Uterus (tissue), 2 donors: ENCODE measurements at regions not wholly inside any gene's neighbourhood (a gene's known extent, or its start where the extent isn't known, plus 50 kb on each side); places are given as distances from the start of the nearest gene placed in this dataset.

Experiments used
- CTCF ChIP-seq, 4 experiments: fragments of 200-600 bp in 2 of 4; fragments of 450-650 bp in 2 of 4; sonication (generic) in 2 of 4; IDR thresholded peaks; one replicate each; pipeline ENCODE4 v1.5.1; 2016 to 2019; ENCODE audit warnings: antibody characterized with exemption in 4 of 4, mild to moderate bottlenecking in 2 of 4, moderate library complexity in 1 of 4
- POLR2A ChIP-seq, 2 donors: fragments of 450-650 bp; IDR thresholded peaks; one replicate each; pipeline ENCODE4 v1.6.1; 2016; ENCODE audit warnings: antibody characterized with exemption in 2 of 2, mild to moderate bottlenecking in 1 of 2, moderate library complexity in 1 of 2

DNA sequence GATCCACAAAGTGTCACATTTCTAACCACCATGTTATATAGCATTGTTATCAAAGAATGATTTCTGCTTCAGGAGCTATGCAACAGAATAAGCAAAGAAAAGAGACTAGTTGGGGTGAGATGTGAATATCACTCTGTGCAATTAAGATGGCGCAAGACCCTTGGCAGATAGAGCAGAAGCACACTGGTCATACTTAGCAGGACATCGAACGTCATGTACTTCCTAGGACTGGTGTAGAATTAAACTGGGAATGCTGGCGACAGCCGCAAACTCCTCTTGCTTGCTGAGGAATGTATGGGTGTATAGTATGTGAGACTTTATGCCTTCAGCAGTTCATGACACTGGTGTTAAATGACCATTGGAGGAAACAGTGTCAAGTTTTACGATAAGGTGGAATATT is 207.0 kb downstream of the LRRC70 start:
- no peak for TF ChIP-seq CTCF (IDR thresholded peaks at IDR 0.05)
- TF ChIP-seq POLR2A (IDR thresholded peaks at IDR 0.05) = no peak
